T-cell (primary cell): ENCODE measurements at regions not wholly inside any gene's neighbourhood (a gene's known extent, or its start where the extent isn't known, plus 50 kb on each side); places are given as distances from the start of the nearest gene placed in this dataset.

Source experiments
- ATAC-seq, 4 experiments: fragments of 200-7000 bp in 3 of 4; fragments of 150-1000 bp in 1 of 4; cut with Tn5 transposase; replicated peaks in 1 of 4; 1 replicate in 3 of 4; 2 replicates in 1 of 4; pipeline ENCODE4 v1.10.0; 2021; ENCODE audit warnings: moderate library complexity in 3 of 4, mild to moderate bottlenecking in 2 of 4, moderate number of reproducible peaks in 1 of 4
- CTCF ChIA-PET, 2 donors: fragments of 300-600 bp; sonication (Branson Sonifier 250); formaldehyde crosslinking; loops; one replicate each; lab custom pipeline; 2022; ENCODE audit warnings: antibody characterized with exemption in 2 of 2; lab: Charles Lee
- POLR2A ChIA-PET, 2 donors: fragments of 300-600 bp; sonication (Branson Sonifier 250); formaldehyde crosslinking; loops; one replicate each; lab custom pipeline; 2022; ENCODE audit warnings: antibody characterized with exemption in 2 of 2; lab: Charles Lee
- DNase-seq, 35 experiments: peaks; one replicate each; pipeline versions ENCODE4 v3.0.0 to v3.0.0-alpha.2; 2013 to 2023
- H3K27ac ChIP-seq: one replicate; pipeline ENCODE4 v1.5.1; 2013; ENCODE audit warnings: low read length
- H3K27me3 ChIP-seq, 2 experiments: replicated peaks in 1 of 2; 1 replicate in 1 of 2; 2 replicates in 1 of 2; pipeline versions ENCODE4 v1.6.1 to v1.7.0; 2013; ENCODE audit warnings: low read length in 1 of 2, mixed read lengths in 1 of 2; ENCODE audit not compliant: control insufficient read depth in 2 of 2, insufficient read depth in 2 of 2; ENCODE audit errors: extremely low read depth in 1 of 2
- H3K36me3 ChIP-seq, 2 donors: 1 replicate in 1 of 2; 2 replicates in 1 of 2; pipeline versions ENCODE4 v1.6.1 to v1.7.0; 2013; ENCODE audit warnings: low read length in 1 of 2; ENCODE audit not compliant: control insufficient read depth in 2 of 2, insufficient read depth in 1 of 2; ENCODE audit errors: extremely low read depth in 1 of 2
- H3K4me1 ChIP-seq, 2 experiments: 1 replicate in 1 of 2; 2 replicates in 1 of 2; pipeline versions ENCODE4 v1.6.1 to v1.7.0; 2013; ENCODE audit warnings: low read length in 2 of 2, mixed read lengths in 1 of 2; ENCODE audit not compliant: insufficient read depth in 2 of 2, control insufficient read depth in 1 of 2; ENCODE audit errors: extremely low read depth in 1 of 2
- H3K4me3 ChIP-seq, 2 donors: 1 replicate in 1 of 2; 2 replicates in 1 of 2; pipeline versions ENCODE4 v1.5.1 to v1.7.0; 2013; ENCODE audit warnings: mild to moderate bottlenecking in 2 of 2, low read length in 1 of 2, moderate library complexity in 1 of 2; ENCODE audit not compliant: control insufficient read depth in 1 of 2; ENCODE audit errors: extremely low read depth in 1 of 2
- H3K9me3 ChIP-seq: 2 replicates; pipeline ENCODE4 v1.7.0; 2013
- H3K27ac Mint-ChIP-seq, 2 donors: one replicate each; pipeline ENCODE4 v1.8.0; 2020 to 2021; ENCODE audit warnings: mild to moderate bottlenecking in 2 of 2, mixed read lengths in 2 of 2
- H3K27me3 Mint-ChIP-seq, 2 donors: one replicate each; pipeline ENCODE4 v1.8.0; 2021 to 2022; ENCODE audit warnings: mixed read lengths in 2 of 2
- H3K36me3 Mint-ChIP-seq: one replicate; pipeline ENCODE4 v1.8.0; 2021; ENCODE audit warnings: mixed read lengths
- H3K4me1 Mint-ChIP-seq, 3 donors: one replicate each; pipeline ENCODE4 v1.8.0; 2020 to 2022; ENCODE audit warnings: mixed read lengths in 3 of 3, mild to moderate bottlenecking in 1 of 3
- H3K4me3 Mint-ChIP-seq, 3 donors: one replicate each; pipeline ENCODE4 v1.8.0; 2020 to 2022; ENCODE audit warnings: mild to moderate bottlenecking in 3 of 3, mixed read lengths in 3 of 3, moderate library complexity in 3 of 3
- H3K9me3 Mint-ChIP-seq, 3 donors: one replicate each; pipeline ENCODE4 v1.8.0; 2020 to 2022; ENCODE audit warnings: mixed read lengths in 3 of 3
- WGBS: methylation state at CpG from one replicate; pipeline ENCODE4 v1.1.5; 2013; ENCODE audit warnings: missing lambda C conversion rate; ENCODE audit not compliant: insufficient coverage; 5-methylcytosine and 5-hydroxymethylcytosine counted together

GRCh38 chr4:3684546-3684945, 81.6 kb upstream of the ADRA2C start:
- WGBS: no CpG with 5 or more reads among the region's 8 CpGs
- no peak overlapping the region for H3K4me3 ChIP-seq
- H3K27me3 ChIP-seq: peaks cover 0 to 25% of the 10 kb centered on the region in 2 experiments
- CTCF ChIA-PET: no interaction called here
- ATAC-seq (no peak), DNase-seq (no peak)
- no peak overlapping the region for H3K27ac ChIP-seq
- no peak overlapping the region for H3K4me3 Mint-ChIP-seq
- H3K36me3 Mint-ChIP-seq: no peaks in the 10 kb centered on the region
- H3K4me1 Mint-ChIP-seq: no peaks in the 10 kb centered on the region
- H3K36me3 ChIP-seq: no peaks in the 10 kb centered on the region
- peaks cover 5% of the 10 kb centered on the region in 2 donors for H3K27me3 Mint-ChIP-seq
- POLR2A ChIA-PET: no interaction called here
- no peaks in the 10 kb centered on the region for H3K9me3 ChIP-seq
- H3K27ac Mint-ChIP-seq: no peak overlapping the region
- no peaks in the 10 kb centered on the region for H3K9me3 Mint-ChIP-seq
- H3K4me1 ChIP-seq: no peaks in the 10 kb centered on the region

GRCh38 chr4:3683744-3684421, 82.3 kb upstream of the ADRA2C start:
- Histone ChIP-seq H3K36me3 (no peaks in the 10 kb centered on the region), H3K4me3 (no peak overlapping the region), H3K4me1 (no peaks in the 10 kb centered on the region), H3K27me3 (peaks cover 0 to 27% of the 10 kb centered on the region in 2 experiments), H3K27ac (no peak overlapping the region), H3K9me3 (no peaks in the 10 kb centered on the region)
- CTCF ChIA-PET: no interaction called here
- POLR2A ChIA-PET: no interaction called here
- H3K27me3 Mint-ChIP-seq: peaks cover 5% of the 10 kb centered on the region in 2 donors
- H3K36me3 Mint-ChIP-seq: no peaks in the 10 kb centered on the region
- no peak overlapping the region for H3K4me3 Mint-ChIP-seq
- 83% methylated on average over 25 of the region's 30 CpGs for WGBS
- ATAC-seq: no peak
- no peak for DNase-seq
- H3K27ac Mint-ChIP-seq: no peak overlapping the region
- H3K4me1 Mint-ChIP-seq: no peaks in the 10 kb centered on the region
- H3K9me3 Mint-ChIP-seq: no peaks in the 10 kb centered on the region

GRCh38 chr4:3683077-3683743, 83.0 kb upstream of the ADRA2C start:
- 85% methylated on average over 19 of the region's 28 CpGs for WGBS
- no peak overlapping the region for H3K4me3 ChIP-seq
- Mint-ChIP-seq H3K4me1 (no peaks in the 10 kb centered on the region), H3K9me3 (no peaks in the 10 kb centered on the region), H3K27ac (no peak overlapping the region), H3K27me3 (peaks cover 5% of the 10 kb centered on the region in 2 donors), H3K36me3 (no peaks in the 10 kb centered on the region), H3K4me3 (no peak overlapping the region)
- ATAC-seq (no peak), DNase-seq (no peak)
- no peak overlapping the region for H3K27ac ChIP-seq
- H3K36me3 ChIP-seq: no peaks in the 10 kb centered on the region
- H3K4me1 ChIP-seq: no peaks in the 10 kb centered on the region
- peaks cover 0 to 28% of the 10 kb centered on the region in 2 experiments for H3K27me3 ChIP-seq
- no peaks in the 10 kb centered on the region for H3K9me3 ChIP-seq
- POLR2A ChIA-PET: no interaction called here
- CTCF ChIA-PET: no interaction called here

GRCh38 chr4:3682236-3683076, 83.7 kb upstream of the ADRA2C start:
- Mint-ChIP-seq H3K9me3 (no peaks in the 10 kb centered on the region), H3K27me3 (peaks cover 5% of the 10 kb centered on the region in 2 donors), H3K36me3 (no peaks in the 10 kb centered on the region), H3K4me1 (no peaks in the 10 kb centered on the region), H3K4me3 (no peak overlapping the region), H3K27ac (no peak overlapping the region)
- POLR2A ChIA-PET: no interaction called here
- DNase-seq: no peak
- Histone ChIP-seq H3K27ac (no peak overlapping the region), H3K36me3 (no peaks in the 10 kb centered on the region), H3K9me3 (no peaks in the 10 kb centered on the region), H3K4me3 (no peak overlapping the region), H3K27me3 (peaks cover 0 to 31% of the 10 kb centered on the region in 2 experiments), H3K4me1 (no peaks in the 10 kb centered on the region)
- ATAC-seq: no peak
- CTCF ChIA-PET: no interaction called here
- 64% methylated on average over 14 of the region's 19 CpGs for WGBS

GRCh38 chr4:3681191-3681590, 85.0 kb upstream of the ADRA2C start:
- H3K27me3 Mint-ChIP-seq: peaks cover 5 to 11% of the 10 kb centered on the region in 2 donors
- H3K36me3 Mint-ChIP-seq: no peaks in the 10 kb centered on the region
- 81% methylated on average over 14 of the region's 14 CpGs for WGBS

GRCh38 chr4:3680656-3681055, 85.5 kb upstream of the ADRA2C start:
- Histone ChIP-seq H3K27ac (no peak overlapping the region), H3K36me3 (no peaks in the 10 kb centered on the region), H3K4me3 (no peak overlapping the region), H3K27me3 (peaks cover 0 to 45% of the 10 kb centered on the region in 2 experiments), H3K4me1 (no peaks in the 10 kb centered on the region), H3K9me3 (no peaks in the 10 kb centered on the region)
- DNase-seq: no peak
- no peaks in the 10 kb centered on the region for H3K9me3 Mint-ChIP-seq
- no peak overlapping the region for H3K27ac Mint-ChIP-seq
- H3K4me1 Mint-ChIP-seq: no peaks in the 10 kb centered on the region
- H3K27me3 Mint-ChIP-seq: peaks cover 5 to 12% of the 10 kb centered on the region in 2 donors
- H3K4me3 Mint-ChIP-seq: no peak overlapping the region
- WGBS: 94% methylated on average over 3 of the region's 16 CpGs
- CTCF ChIA-PET: no interaction called here
- no peak for ATAC-seq
- POLR2A ChIA-PET: no interaction called here
- H3K36me3 Mint-ChIP-seq: no peaks in the 10 kb centered on the region

More at GRCh38 chr4:3681191-3681590, 85.0 kb upstream of the ADRA2C start:
- H3K27ac Mint-ChIP-seq: no peak overlapping the region
- ChIA-PET CTCF (no interaction called here), POLR2A (no interaction called here)
- H3K4me3 Mint-ChIP-seq: no peak overlapping the region
- Histone ChIP-seq H3K27ac (no peak overlapping the region), H3K9me3 (no peaks in the 10 kb centered on the region), H3K27me3 (peaks cover 0 to 42% of the 10 kb centered on the region in 2 experiments), H3K4me3 (no peak overlapping the region), H3K4me1 (no peaks in the 10 kb centered on the region), H3K36me3 (no peaks in the 10 kb centered on the region)
- H3K4me1 Mint-ChIP-seq: no peaks in the 10 kb centered on the region
- ATAC-seq (no peak), DNase-seq (no peak)
- H3K9me3 Mint-ChIP-seq: no peaks in the 10 kb centered on the region
